ENCODE measurements at regions not wholly inside any gene's neighbourhood (a gene's known extent, or its start where the extent isn't known, plus 50 kb on each side); places are given as distances from the start of the nearest gene placed in this dataset.

DNA sequence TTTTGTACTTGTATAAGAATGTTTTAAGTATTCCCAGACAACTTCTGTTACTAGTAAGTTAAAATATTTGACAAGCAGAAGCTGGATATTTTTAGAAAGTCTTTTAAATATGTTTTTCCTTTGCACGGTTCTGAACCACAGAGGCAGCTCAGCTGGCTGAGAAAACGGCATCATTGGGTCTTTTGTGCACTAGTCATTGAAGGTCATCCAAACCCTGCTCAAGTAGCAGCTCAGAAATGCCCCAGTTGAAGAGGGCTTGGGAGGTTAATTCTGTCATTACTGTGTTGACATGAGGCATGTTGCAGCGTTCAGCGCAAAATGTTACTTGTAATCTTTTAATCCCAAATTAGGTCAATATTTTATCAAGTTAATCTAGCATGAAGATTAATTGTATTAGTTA lies 383.7 kb upstream of the FAM241A start:
- no peaks in the 10 kb centered on the region for H3K9me3 Mint-ChIP-seq
- POLR2A ChIA-PET: no interaction called here
- ATAC-seq (ENCODE audit: low read depth): no peak
- H3K4me3 Mint-ChIP-seq: no peak overlapping the region
- peaks cover 2% of the 10 kb centered on the region for H3K27me3 Mint-ChIP-seq
- no peaks in the 10 kb centered on the region for H3K36me3 Mint-ChIP-seq
- no peaks in the 10 kb centered on the region for H3K4me1 Mint-ChIP-seq
- DNase-seq: no peak
- H3K27ac Mint-ChIP-seq: no peak overlapping the region

DNA sequence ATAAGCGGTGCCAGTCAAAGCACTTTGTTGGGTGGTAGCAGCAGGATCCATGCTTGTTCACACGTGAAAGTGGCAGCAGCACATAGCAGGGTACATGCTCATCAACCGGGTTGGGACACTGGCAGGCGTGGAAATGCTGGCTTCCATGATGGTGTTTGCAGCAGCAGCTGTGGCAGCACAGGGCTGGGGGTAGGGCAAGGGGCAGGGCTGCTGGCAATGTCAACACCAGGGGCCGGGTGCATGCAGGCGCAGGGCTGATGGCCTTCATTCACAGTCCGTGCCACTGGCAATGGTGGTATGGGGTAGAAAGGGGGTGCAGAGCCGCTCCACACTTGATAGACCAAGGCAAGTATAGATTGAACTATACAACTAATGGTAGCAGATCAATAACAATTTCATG lies 374.7 kb upstream of the FAM241A start:
- no peaks in the 10 kb centered on the region for H3K9me3 Mint-ChIP-seq
- ATAC-seq (ENCODE audit: low read depth) (no peak), DNase-seq (no peak)
- no peaks in the 10 kb centered on the region for H3K36me3 Mint-ChIP-seq
- no peaks in the 10 kb centered on the region for H3K4me1 Mint-ChIP-seq
- POLR2A ChIA-PET: no interaction called here
- H3K4me3 Mint-ChIP-seq: no peak overlapping the region
- H3K27ac Mint-ChIP-seq: no peak overlapping the region
- no peaks in the 10 kb centered on the region for H3K27me3 Mint-ChIP-seq

DNA sequence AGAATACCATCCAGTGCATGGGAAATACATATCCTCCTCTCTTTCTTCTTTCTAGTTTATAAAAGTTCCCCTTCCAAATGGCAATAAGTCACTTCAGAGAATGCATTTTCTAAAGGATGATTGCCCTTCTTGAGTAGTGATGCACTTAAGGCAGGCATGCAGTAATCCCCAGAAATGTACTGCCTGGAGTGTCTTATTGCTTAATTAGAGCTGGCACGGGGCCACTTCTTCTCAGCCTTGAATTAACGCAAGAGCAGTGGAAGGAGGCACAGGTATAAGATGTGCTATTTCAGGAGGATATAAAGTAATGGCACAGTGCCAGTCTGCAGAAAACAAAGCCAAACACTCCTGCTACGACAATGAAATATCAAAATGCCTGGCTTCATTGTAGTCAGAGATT lies 371.4 kb upstream of the FAM241A start:
- H3K4me3 Mint-ChIP-seq: no peak overlapping the region
- no peak overlapping the region for H3K27ac Mint-ChIP-seq
- ATAC-seq (ENCODE audit: low read depth): no peak
- H3K9me3 Mint-ChIP-seq: no peaks in the 10 kb centered on the region
- POLR2A ChIA-PET: no interaction called here
- H3K4me1 Mint-ChIP-seq: no peaks in the 10 kb centered on the region
- H3K36me3 Mint-ChIP-seq: no peaks in the 10 kb centered on the region
- H3K27me3 Mint-ChIP-seq: no peaks in the 10 kb centered on the region
- no peak for DNase-seq

DNA sequence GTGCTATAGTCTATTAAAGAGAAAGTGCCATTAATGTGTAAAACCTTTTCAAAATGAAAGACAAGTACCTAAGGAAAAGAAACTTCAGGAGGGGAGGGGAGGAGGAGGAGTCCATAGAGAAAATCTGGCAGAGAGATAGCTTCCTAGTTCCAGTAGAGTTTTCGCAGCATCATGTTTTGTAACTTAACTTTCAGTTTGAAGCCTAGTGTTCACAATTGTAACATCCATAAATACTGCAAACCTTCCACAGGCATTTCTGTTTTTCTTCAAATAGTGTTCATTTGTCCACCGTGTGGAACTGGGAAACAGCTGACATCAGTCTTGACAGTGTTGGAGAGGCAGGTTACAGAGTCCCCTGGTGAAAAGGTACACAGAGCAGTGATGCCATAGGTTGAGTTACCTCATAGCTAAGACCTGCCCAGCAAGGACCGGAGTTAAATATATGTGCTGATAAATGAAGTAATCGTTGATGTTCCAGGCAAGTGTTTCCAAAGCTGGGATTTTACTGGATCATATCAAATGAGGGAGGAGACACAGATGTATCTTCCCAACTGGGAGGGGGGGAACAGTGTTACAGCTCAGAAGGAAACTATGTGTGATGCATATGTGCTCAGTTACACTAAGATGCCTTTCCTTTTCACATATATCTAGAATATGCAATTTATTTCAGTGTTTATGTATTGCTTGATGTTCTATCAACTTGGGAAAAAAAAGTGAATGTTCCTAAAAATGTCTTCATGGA lies 369.5 kb upstream of the FAM241A start:
- Mint-ChIP-seq H3K27ac (no peak overlapping the region), H3K36me3 (no peaks in the 10 kb centered on the region), H3K9me3 (no peaks in the 10 kb centered on the region), H3K4me3 (no peak overlapping the region), H3K4me1 (no peaks in the 10 kb centered on the region), H3K27me3 (no peaks in the 10 kb centered on the region)
- DNase-seq (no peak), ATAC-seq (ENCODE audit: low read depth) (no peak)
- POLR2A ChIA-PET: no interaction called here

DNA sequence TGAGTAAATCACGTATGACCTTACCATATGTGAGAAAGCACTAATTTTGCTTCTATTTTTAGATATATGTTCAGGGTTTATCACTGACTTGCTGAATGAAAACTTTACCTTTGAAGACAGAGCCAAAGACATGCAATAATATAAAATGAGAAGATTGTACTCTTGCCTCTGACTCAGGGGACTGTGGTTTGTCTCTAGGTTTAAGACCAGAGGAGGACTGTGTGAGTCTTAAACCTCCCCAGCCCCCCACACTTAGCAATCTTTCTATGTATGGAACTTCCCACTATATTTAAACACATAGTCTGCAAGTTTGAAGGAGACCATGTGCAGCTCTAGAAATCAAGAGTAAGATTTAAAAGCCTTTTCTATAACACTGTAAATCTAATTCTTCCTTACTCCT lies 368.7 kb upstream of the FAM241A start:
- DNase-seq (no peak), ATAC-seq (ENCODE audit: low read depth) (no peak)
- Mint-ChIP-seq H3K27ac (no peak overlapping the region), H3K4me1 (no peaks in the 10 kb centered on the region), H3K27me3 (no peaks in the 10 kb centered on the region), H3K9me3 (no peaks in the 10 kb centered on the region), H3K36me3 (no peaks in the 10 kb centered on the region), H3K4me3 (no peak overlapping the region)
- POLR2A ChIA-PET: no interaction called here

DNA sequence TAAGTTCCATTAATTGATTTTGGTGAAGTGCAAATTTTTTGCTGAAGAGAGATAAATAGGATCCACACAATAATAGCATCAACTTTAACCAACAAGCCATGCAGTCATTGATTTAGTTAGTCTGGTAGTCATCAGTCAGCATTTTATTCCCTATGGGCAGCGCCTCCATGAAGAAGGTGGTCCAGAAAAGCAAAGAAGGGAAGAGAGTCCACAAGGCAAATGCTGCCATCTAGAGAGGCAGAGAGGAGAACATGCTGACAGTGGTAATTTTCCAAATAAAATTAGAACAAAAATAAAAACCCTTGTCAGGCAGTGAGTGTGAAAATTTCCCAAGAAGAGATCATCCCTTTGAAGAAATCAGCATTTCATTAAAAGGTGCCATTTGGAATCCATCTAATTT lies 366.7 kb upstream of the FAM241A start:
- DNase-seq: no peak
- Mint-ChIP-seq H3K27ac (no peak overlapping the region), H3K4me3 (no peak overlapping the region), H3K9me3 (no peaks in the 10 kb centered on the region), H3K27me3 (no peaks in the 10 kb centered on the region), H3K36me3 (no peaks in the 10 kb centered on the region), H3K4me1 (no peaks in the 10 kb centered on the region)
- POLR2A ChIA-PET: no interaction called here
- ATAC-seq (ENCODE audit: low read depth): no peak

DNA sequence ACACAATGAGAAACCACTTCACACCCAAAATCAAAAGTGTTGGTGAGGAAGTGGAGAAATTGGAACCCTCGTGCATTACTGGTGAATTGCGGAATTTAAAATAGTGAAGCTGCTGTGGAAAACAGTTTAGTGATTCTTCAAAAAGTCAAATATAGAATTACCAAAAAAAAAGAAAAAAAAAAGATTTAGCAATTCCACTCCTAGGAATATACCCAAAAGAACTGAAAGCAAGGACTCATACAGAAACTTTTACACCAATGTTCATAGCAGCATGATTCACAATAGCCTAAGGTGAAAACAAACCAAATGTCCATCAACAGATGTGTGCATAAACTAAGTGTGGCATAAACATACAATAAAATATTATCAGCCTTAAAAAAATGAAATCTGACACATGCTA lies 364.3 kb upstream of the FAM241A start:
- no peaks in the 10 kb centered on the region for H3K9me3 Mint-ChIP-seq
- DNase-seq (no peak), ATAC-seq (ENCODE audit: low read depth) (no peak)
- H3K4me3 Mint-ChIP-seq: no peak overlapping the region
- H3K4me1 Mint-ChIP-seq: no peaks in the 10 kb centered on the region
- H3K27me3 Mint-ChIP-seq: no peaks in the 10 kb centered on the region
- no peaks in the 10 kb centered on the region for H3K36me3 Mint-ChIP-seq
- POLR2A ChIA-PET: no interaction called here
- H3K27ac Mint-ChIP-seq: no peak overlapping the region

DNA sequence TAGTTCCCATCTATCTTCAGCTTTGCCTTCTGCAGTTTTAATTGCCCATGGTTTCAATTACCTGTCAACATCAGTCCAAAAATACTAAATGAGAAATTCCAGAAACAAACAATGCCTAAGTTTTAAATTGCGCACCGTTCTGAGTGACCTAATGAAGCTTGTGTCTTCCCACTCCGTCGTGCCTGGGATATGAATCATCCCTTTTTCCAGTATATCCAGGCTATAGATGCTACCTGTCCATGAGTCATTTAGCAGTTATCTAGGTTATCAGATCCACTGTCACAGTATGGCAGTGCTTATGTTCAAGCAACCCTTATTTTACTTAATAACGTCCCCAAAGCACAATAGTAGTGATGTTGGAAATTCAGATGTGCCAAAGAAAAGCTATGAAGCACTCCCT lies 363.6 kb upstream of the FAM241A start:
- Mint-ChIP-seq H3K36me3 (no peaks in the 10 kb centered on the region), H3K4me1 (no peaks in the 10 kb centered on the region), H3K4me3 (no peak overlapping the region), H3K27me3 (peaks cover 3% of the 10 kb centered on the region), H3K9me3 (no peaks in the 10 kb centered on the region), H3K27ac (no peak overlapping the region)
- DNase-seq: no peak
- no peak for ATAC-seq (ENCODE audit: low read depth)
- POLR2A ChIA-PET: no interaction called here

DNA sequence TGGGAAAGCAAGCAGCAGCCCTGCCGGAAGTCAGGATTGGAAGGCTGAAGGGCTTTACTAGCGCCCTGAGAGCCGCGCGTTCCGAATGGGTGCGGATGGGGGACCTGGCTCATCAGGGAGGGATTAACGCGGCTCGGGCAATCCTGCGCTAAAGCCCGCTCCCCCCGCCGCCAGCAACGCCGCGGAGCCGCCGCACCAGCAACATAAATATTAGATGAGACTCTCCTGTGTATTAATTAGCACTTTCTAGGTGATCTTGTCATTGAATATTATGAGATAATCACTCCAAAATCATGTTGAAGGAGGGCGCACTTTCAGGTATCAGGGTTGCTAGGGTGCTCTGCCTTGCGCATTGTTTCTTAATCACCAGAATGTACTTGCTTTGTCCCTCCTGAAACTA lies 357.2 kb upstream of the FAM241A start:
- POLR2A ChIA-PET: no interaction called here
- no peak for ATAC-seq (ENCODE audit: low read depth)
- H3K27ac Mint-ChIP-seq: no peak overlapping the region

DNA sequence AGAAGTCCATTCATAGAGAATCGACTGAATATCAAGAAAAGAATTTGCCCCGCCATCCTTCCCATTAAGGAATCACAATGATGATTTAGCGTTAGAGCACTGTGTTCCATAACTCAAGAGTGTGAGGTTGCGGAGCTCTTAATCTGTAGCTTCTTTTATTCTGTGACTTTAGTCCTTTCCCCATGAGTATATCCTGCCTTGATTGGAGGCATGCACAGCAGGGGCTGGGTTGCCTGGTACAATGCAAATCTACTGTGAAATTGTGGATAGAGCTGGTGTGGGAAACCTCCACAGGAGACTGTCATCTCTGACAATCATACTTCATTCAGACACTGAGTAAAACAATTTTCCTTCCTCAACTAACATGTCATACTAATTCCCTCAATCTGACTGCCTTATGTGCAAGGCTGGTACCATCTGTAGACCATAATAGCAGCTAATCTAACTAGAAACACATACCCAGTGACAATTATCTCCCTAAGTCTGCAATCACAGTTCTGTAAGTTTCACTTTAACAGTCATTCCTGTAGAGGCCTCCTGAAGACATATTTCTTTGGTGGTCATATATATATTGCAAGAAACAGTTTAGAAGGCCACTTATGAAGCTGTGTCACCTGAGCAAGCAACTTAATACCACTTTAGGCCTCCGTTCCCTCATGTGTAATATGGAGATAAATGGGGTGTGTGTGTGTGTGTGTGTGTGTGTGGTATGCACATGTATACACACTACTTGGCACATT lies 355.2 kb upstream of the FAM241A start:
- Mint-ChIP-seq H3K36me3 (no peaks in the 10 kb centered on the region), H3K27me3 (peaks cover 3% of the 10 kb centered on the region), H3K9me3 (no peaks in the 10 kb centered on the region), H3K27ac (no peak overlapping the region), H3K4me1 (no peaks in the 10 kb centered on the region), H3K4me3 (no peak overlapping the region)
- DNase-seq (no peak), ATAC-seq (ENCODE audit: low read depth) (no peak)
- POLR2A ChIA-PET: no interaction called here

More for the DNA sequence above, 357.2 kb upstream of the FAM241A start:
- H3K36me3 Mint-ChIP-seq: no peaks in the 10 kb centered on the region
- H3K9me3 Mint-ChIP-seq: no peaks in the 10 kb centered on the region
- DNase-seq: no peak
- H3K4me3 Mint-ChIP-seq: no peak overlapping the region
- peaks cover 3% of the 10 kb centered on the region for H3K27me3 Mint-ChIP-seq
- H3K4me1 Mint-ChIP-seq: no peaks in the 10 kb centered on the region

DNA sequence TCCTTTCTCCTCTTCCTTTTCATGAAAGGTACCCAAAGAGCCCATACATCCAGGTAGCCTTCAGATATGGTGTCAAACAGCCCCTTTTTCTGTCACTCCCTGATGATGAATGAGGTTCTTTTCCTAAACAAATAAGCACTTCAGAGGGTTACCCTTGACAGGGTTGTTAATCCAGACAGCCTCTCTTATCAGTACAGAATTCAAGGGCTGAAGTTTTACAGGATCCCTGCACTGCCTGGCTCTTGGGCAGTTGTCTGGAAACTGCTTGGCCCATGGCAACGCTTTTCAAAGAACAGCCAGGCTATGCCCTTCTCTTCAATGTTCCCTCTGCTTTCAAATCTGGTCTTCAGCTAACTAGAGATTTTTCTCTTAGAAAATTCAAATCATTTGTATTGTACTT lies 352.6 kb upstream of the FAM241A start:
- no peak overlapping the region for H3K27ac Mint-ChIP-seq
- ATAC-seq (ENCODE audit: low read depth): no peak
- no peaks in the 10 kb centered on the region for H3K9me3 Mint-ChIP-seq
- POLR2A ChIA-PET: no interaction called here
- no peak for DNase-seq
- H3K4me3 Mint-ChIP-seq: no peak overlapping the region
- no peaks in the 10 kb centered on the region for H3K27me3 Mint-ChIP-seq
- no peaks in the 10 kb centered on the region for H3K4me1 Mint-ChIP-seq
- no peaks in the 10 kb centered on the region for H3K36me3 Mint-ChIP-seq

DNA sequence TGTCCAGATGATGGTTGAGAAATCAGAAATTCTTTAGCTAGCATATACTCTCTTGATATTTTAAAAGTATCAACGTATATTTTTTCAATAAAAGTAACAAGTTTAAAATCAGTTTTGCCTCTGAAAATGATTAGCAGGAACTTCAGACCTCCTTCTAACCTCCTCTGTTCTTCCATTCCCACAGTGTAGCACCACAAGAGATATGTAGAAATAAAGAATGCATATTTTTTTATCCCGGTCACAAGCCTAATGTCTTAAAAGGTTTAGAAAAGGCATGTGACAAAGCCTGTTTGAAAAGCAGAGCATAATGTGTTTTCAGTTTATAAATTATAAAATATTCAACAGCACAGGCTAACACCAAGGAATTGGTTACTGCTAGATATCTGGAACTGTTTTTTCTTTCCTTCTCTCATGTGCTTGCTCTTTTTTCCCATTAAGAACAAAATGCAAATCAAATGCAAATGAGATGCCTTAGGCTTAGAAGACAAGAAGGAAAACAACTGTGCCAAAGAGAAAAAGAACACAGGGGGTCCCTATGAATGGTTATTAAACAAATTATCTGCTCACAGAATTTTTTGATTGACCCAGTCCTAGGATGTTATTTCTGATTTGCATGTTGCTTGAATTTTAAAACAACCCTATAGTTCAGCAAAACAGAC lies 351.7 kb upstream of the FAM241A start:
- no peak overlapping the region for H3K4me3 Mint-ChIP-seq

DNA sequence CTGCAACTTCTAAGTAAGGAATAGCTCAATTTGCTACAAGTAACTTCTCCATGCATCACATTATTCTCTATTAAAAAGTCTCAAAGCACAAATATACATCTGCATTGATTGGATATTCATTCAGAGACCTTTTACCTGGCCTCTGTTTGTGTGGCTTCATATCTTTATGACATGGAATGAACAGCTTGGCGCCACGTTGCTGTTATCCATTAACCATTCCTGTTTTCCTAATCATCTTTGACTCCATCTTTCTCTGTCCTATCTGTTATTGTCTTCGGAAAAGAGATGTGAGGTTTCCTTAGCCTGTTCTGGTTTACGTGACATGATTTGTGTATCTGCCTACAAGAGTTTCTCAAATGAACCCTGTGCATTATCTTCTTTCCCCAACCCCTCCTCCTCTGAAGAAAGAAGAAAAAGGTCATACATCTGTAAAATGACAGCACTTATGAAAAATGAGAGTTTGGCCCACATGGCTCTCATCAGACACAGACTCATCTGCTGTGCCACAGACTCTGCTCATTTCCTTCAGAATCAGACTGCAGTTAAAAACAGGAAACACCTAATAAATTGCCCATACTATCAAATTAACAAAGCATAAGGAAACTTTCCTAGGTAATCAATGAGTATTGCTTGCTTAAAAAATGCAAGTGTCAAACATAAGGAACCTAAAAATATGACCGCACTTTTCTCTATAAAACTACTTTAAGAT lies 347.6 kb upstream of the FAM241A start:
- no peaks in the 10 kb centered on the region for H3K36me3 Mint-ChIP-seq
- no peaks in the 10 kb centered on the region for H3K9me3 Mint-ChIP-seq
- no peak overlapping the region for H3K4me3 Mint-ChIP-seq
- H3K27ac Mint-ChIP-seq: no peak overlapping the region
- H3K4me1 Mint-ChIP-seq: no peaks in the 10 kb centered on the region
- ATAC-seq (ENCODE audit: low read depth) (no peak), DNase-seq (no peak)
- no peaks in the 10 kb centered on the region for H3K27me3 Mint-ChIP-seq
- POLR2A ChIA-PET: no interaction called here

More for the DNA sequence above, 351.7 kb upstream of the FAM241A start:
- POLR2A ChIA-PET: no interaction called here
- ATAC-seq (ENCODE audit: low read depth) (no peak), DNase-seq (no peak)
- no peaks in the 10 kb centered on the region for H3K27me3 Mint-ChIP-seq
- H3K36me3 Mint-ChIP-seq: no peaks in the 10 kb centered on the region
- no peaks in the 10 kb centered on the region for H3K9me3 Mint-ChIP-seq
- no peaks in the 10 kb centered on the region for H3K4me1 Mint-ChIP-seq
- H3K27ac Mint-ChIP-seq: no peak overlapping the region

DNA sequence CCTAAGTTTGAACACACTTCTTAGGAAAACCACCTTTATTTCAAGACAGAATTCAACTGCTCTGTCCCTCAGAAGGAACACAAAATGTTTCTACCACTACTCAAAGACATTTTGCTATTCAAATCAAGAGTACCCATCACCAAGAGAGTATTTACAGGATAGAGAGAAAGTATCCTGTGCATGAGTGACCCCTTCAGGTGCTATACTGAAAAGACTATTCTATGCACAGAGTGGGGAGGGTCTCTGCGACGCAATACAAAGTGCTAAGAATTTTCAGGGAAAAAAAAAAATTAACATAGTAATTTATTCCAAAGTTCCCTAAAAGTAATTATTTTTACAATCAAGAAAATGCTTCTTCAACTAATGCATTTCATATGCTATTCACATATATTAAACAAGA lies 346.4 kb upstream of the FAM241A start:
- Mint-ChIP-seq H3K27ac (no peak overlapping the region), H3K27me3 (no peaks in the 10 kb centered on the region)

More for the DNA sequence above, 346.4 kb upstream of the FAM241A start:
- H3K36me3 Mint-ChIP-seq: no peaks in the 10 kb centered on the region
- no peak overlapping the region for H3K4me3 Mint-ChIP-seq
- DNase-seq (no peak), ATAC-seq (ENCODE audit: low read depth) (no peak)
- POLR2A ChIA-PET: no interaction called here
- no peaks in the 10 kb centered on the region for H3K9me3 Mint-ChIP-seq
- no peaks in the 10 kb centered on the region for H3K4me1 Mint-ChIP-seq
